ENCODE measurements at regions not wholly inside any gene's neighbourhood (a gene's known extent, or its start where the extent isn't known, plus 50 kb on each side); places are given as distances from the start of the nearest gene placed in this dataset.

GRCh38 chr1:244953901-244954300 lies 89.6 kb upstream of the HNRNPU start:
- TF ChIP-seq, protein P1, sequence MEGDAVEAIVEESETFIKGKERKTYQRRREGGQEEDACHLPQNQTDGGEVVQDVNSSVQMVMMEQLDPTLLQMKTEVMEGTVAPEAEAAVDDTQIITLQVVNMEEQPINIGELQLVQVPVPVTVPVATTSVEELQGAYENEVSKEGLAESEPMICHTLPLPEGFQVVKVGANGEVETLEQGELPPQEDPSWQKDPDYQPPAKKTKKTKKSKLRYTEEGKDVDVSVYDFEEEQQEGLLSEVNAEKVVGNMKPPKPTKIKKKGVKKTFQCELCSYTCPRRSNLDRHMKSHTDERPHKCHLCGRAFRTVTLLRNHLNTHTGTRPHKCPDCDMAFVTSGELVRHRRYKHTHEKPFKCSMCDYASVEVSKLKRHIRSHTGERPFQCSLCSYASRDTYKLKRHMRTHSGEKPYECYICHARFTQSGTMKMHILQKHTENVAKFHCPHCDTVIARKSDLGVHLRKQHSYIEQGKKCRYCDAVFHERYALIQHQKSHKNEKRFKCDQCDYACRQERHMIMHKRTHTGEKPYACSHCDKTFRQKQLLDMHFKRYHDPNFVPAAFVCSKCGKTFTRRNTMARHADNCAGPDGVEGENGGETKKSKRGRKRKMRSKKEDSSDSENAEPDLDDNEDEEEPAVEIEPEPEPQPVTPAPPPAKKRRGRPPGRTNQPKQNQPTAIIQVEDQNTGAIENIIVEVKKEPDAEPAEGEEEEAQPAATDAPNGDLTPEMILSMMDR (conservative IDR thresholded peaks at IDR 0.05; ENCODE audit: low read depth, low read length) = no peak
- no peak for TF ChIP-seq EZH2 (IDR thresholded peaks at IDR 0.05; ENCODE audit: borderline replicate concordance, low read depth, low read length, poor library complexity, severe bottlenecking)
